ENCODE measurements at regions not wholly inside any gene's neighbourhood (a gene's known extent, or its start where the extent isn't known, plus 50 kb on each side); places are given as distances from the start of the nearest gene placed in this dataset.

DNA sequence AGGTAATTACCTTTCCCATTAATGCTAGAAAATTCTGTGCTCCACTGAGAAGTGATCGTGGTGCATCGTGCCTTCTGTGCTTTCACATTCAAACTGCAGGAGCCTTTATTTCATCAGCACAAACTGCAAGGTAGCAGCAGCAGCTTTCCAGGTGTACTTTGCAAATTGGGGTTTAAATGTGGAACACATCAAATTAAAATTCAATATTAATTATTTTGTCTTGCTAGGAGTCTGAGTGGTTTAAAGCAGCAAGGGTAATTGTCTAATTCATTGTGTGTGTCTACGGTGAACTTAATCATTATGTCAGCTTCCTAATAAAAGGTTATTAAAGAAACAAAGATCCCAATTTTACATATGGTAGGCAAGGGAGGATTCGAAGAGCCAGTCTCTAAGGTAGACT is 180.8 kb upstream of the ATP5MC3 start:
- CTCF ChIA-PET, result interaction anchor here (1.4 to 3.7 kb wide), 2 partner anchors 11 to 710 kb away, joined by 3 to 16 read pairs; no protein-coding TSS in a partner anchor

DNA sequence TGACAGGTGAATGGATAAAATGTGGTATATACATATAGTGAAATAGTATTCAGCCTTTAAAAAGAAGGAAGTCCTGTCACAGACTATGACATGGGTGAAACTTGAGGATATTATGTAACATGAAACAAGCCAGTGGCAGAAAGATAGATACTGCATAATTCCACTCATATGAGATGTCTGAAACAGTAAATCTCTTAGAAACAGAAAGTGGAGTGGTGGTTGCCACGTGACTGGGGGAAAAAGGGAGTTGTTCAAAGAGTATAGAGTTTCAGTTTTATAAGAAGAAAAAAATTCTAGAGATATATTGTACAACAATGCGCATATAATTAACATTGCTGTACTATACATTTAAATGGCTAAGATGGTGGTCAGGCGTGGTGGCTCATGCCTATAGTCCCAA is 178.2 kb upstream of the ATP5MC3 start:
- CTCF ChIA-PET, result no interaction called here
- H3K27me3 ChIP-seq (replicated peaks in 2 of 5; ENCODE audit: control insufficient read depth in 4 of 5, insufficient read depth in 5 of 5, low read length in 4 of 5), result peaks cover 0 to 42% (median 12%) of the 10 kb centered on the region in 5 experiments
- no peak for DNase-seq
- POLR2A ChIA-PET, result no interaction called here
- no peaks in the 10 kb centered on the region for H3K4me1 ChIP-seq (ENCODE audit: control extremely low read depth in 1 of 4, control insufficient read depth in 4 of 4, insufficient read depth in 4 of 4, low read length in 3 of 4)
- no peaks in the 10 kb centered on the region for H3K36me3 ChIP-seq (ENCODE audit: control insufficient read depth in 4 of 4, insufficient read depth in 4 of 4, low read length in 3 of 4)
- H3K27ac ChIP-seq (ENCODE audit: insufficient read depth in 1 of 2, low read depth in 1 of 2, low read length in 2 of 2, poor library complexity in 1 of 2, severe bottlenecking in 2 of 2), result no peak overlapping the region
- WGBS (ENCODE audit: insufficient coverage), result no CpG with 5 or more reads among the region's 3 CpGs
- H3K9me3 ChIP-seq (ENCODE audit: control extremely low read depth in 1 of 5, control insufficient read depth in 4 of 5, insufficient read depth in 2 of 5, low read depth in 1 of 5, low read length in 4 of 5), result no peaks in the 10 kb centered on the region
- H3K4me3 ChIP-seq (ENCODE audit: control insufficient read depth in 1 of 7, extremely low read depth in 1 of 7, insufficient read depth in 4 of 7, low read depth in 2 of 7, low read length in 6 of 7), result no peak overlapping the region

More for the DNA sequence above, 180.8 kb upstream of the ATP5MC3 start:
- Histone ChIP-seq H3K4me3 (ENCODE audit: control insufficient read depth in 1 of 7, extremely low read depth in 1 of 7, insufficient read depth in 4 of 7, low read depth in 2 of 7, low read length in 6 of 7) (no peak overlapping the region), H3K27me3 (replicated peaks in 2 of 5; ENCODE audit: control insufficient read depth in 4 of 5, insufficient read depth in 5 of 5, low read length in 4 of 5) (peaks cover 6 to 61% (median 20%) of the 10 kb centered on the region in 5 experiments), H3K9me3 (ENCODE audit: control extremely low read depth in 1 of 5, control insufficient read depth in 4 of 5, insufficient read depth in 2 of 5, low read depth in 1 of 5, low read length in 4 of 5) (no peaks in the 10 kb centered on the region), H3K27ac (ENCODE audit: insufficient read depth in 1 of 2, low read depth in 1 of 2, low read length in 2 of 2, poor library complexity in 1 of 2, severe bottlenecking in 2 of 2) (no peak overlapping the region), H3K4me1 (ENCODE audit: control extremely low read depth in 1 of 4, control insufficient read depth in 4 of 4, insufficient read depth in 4 of 4, low read length in 3 of 4) (no peaks in the 10 kb centered on the region), H3K36me3 (ENCODE audit: control insufficient read depth in 4 of 4, insufficient read depth in 4 of 4, low read length in 3 of 4) (no peaks in the 10 kb centered on the region)
- POLR2A ChIA-PET, result no interaction called here
- DNase-seq, result no peak
- 100% methylated on average over 2 of the region's 4 CpGs for WGBS (ENCODE audit: insufficient coverage)

DNA sequence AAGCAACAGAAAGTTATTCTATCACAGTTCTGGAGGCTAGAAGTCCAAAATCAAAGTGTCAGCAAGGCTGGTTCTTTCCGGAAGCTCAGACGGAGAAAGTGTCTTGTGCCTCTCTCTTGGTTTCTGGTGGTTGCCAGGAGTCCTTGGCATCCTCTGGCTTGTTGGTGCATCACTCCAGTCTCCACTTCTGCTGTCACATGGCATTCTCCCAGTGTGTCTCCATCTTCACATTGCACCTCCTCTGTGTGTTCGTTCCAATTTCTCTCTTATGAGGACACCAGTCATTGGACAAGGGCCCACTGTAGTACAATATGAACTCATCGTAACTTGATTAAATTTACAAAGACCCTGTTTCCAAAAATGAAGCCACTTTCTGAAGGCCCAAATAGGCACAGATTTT is 175.4 kb upstream of the ATP5MC3 start:
- H3K27me3 ChIP-seq (replicated peaks in 2 of 5; ENCODE audit: control insufficient read depth in 4 of 5, insufficient read depth in 5 of 5, low read length in 4 of 5), result peaks cover 0 to 26% (median 5%) of the 10 kb centered on the region in 5 experiments
- POLR2A ChIA-PET, result no interaction called here
- H3K4me3 ChIP-seq (ENCODE audit: control insufficient read depth in 1 of 7, extremely low read depth in 1 of 7, insufficient read depth in 4 of 7, low read depth in 2 of 7, low read length in 6 of 7), result no peak overlapping the region
- no peaks in the 10 kb centered on the region for H3K4me1 ChIP-seq (ENCODE audit: control extremely low read depth in 1 of 4, control insufficient read depth in 4 of 4, insufficient read depth in 4 of 4, low read length in 3 of 4)
- no peak overlapping the region for H3K27ac ChIP-seq (ENCODE audit: insufficient read depth in 1 of 2, low read depth in 1 of 2, low read length in 2 of 2, poor library complexity in 1 of 2, severe bottlenecking in 2 of 2)
- CTCF ChIA-PET, result no interaction called here
- H3K36me3 ChIP-seq (ENCODE audit: control insufficient read depth in 4 of 4, insufficient read depth in 4 of 4, low read length in 3 of 4), result no peaks in the 10 kb centered on the region
- H3K9me3 ChIP-seq (ENCODE audit: control extremely low read depth in 1 of 5, control insufficient read depth in 4 of 5, insufficient read depth in 2 of 5, low read depth in 1 of 5, low read length in 4 of 5), result no peaks in the 10 kb centered on the region
- no peak for DNase-seq
- 97% methylated on average over 4 of the region's 4 CpGs for WGBS (ENCODE audit: insufficient coverage)

DNA sequence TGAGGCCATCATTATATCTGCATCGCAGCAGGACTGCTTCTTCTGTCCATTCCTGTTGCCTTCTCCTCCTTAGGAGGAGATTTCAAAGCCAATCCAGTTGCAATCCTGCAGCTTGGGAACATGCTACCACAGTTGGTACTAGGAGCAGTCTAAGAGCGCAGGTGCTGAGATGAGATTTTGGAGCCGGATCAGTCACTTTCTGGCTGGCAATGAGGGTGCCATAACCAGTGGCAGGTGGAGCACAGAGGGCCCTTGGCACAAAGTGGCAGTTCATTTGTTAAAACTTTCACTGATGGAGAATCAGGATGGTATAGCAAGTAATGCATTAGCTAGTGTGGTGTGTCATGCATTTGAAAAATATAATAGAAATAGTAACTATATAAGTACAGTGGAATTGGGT is 173.7 kb upstream of the ATP5MC3 start:
- Histone ChIP-seq H3K36me3 (ENCODE audit: control insufficient read depth in 4 of 4, insufficient read depth in 4 of 4, low read length in 3 of 4) (no peaks in the 10 kb centered on the region), H3K4me3 (ENCODE audit: control insufficient read depth in 1 of 7, extremely low read depth in 1 of 7, insufficient read depth in 4 of 7, low read depth in 2 of 7, low read length in 6 of 7) (no peak overlapping the region), H3K27me3 (replicated peaks in 2 of 5; ENCODE audit: control insufficient read depth in 4 of 5, insufficient read depth in 5 of 5, low read length in 4 of 5) (peaks cover 0 to 11% (median 5%) of the 10 kb centered on the region in 5 experiments), H3K4me1 (ENCODE audit: control extremely low read depth in 1 of 4, control insufficient read depth in 4 of 4, insufficient read depth in 4 of 4, low read length in 3 of 4) (no peaks in the 10 kb centered on the region), H3K27ac (ENCODE audit: insufficient read depth in 1 of 2, low read depth in 1 of 2, low read length in 2 of 2, poor library complexity in 1 of 2, severe bottlenecking in 2 of 2) (no peak overlapping the region), H3K9me3 (ENCODE audit: control extremely low read depth in 1 of 5, control insufficient read depth in 4 of 5, insufficient read depth in 2 of 5, low read depth in 1 of 5, low read length in 4 of 5) (no peaks in the 10 kb centered on the region)
- ChIA-PET CTCF (interaction anchor here (1.4 to 1.6 kb wide), 2 partner anchors 10 to 12 kb away, joined by 4 read pairs; no protein-coding TSS in a partner anchor), POLR2A (no interaction called here)
- WGBS (ENCODE audit: insufficient coverage), result 100% methylated on average over 2 of the region's 3 CpGs
- no peak for DNase-seq

DNA sequence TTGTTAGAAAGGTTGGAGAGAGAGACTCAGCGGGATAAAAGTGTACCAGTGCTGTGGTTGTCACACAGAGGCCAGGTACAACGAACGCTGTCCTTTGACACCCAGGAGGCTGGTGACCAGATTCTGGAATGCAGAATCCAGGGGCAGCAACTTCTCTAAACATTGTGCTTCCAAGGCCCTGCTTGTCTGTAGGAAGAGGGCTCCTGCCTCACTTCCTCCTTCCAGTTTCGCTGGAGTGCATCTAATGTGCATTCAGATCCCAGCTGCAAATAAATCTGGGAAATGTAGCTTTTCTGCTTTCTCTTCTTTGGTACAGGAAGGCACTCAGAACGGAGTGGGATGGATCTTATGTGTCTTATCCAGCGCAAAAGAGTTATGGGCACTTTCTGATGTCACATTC is 171.8 kb upstream of the ATP5MC3 start:
- ChIA-PET POLR2A (no interaction called here), CTCF (interaction anchor here (0.6 to 1.6 kb wide), 2 partner anchors 14 to 373 kb away, joined by 3 to 4 read pairs; no protein-coding TSS in a partner anchor)
- Histone ChIP-seq H3K27ac (ENCODE audit: insufficient read depth in 1 of 2, low read depth in 1 of 2, low read length in 2 of 2, poor library complexity in 1 of 2, severe bottlenecking in 2 of 2) (no peak overlapping the region), H3K27me3 (replicated peaks in 2 of 5; ENCODE audit: control insufficient read depth in 4 of 5, insufficient read depth in 5 of 5, low read length in 4 of 5) (peaks cover 0 to 6% (median 4%) of the 10 kb centered on the region in 5 experiments), H3K4me3 (ENCODE audit: control insufficient read depth in 1 of 7, extremely low read depth in 1 of 7, insufficient read depth in 4 of 7, low read depth in 2 of 7, low read length in 6 of 7) (no peak overlapping the region), H3K36me3 (ENCODE audit: control insufficient read depth in 4 of 4, insufficient read depth in 4 of 4, low read length in 3 of 4) (no peaks in the 10 kb centered on the region), H3K4me1 (ENCODE audit: control extremely low read depth in 1 of 4, control insufficient read depth in 4 of 4, insufficient read depth in 4 of 4, low read length in 3 of 4) (no peaks in the 10 kb centered on the region), H3K9me3 (ENCODE audit: control extremely low read depth in 1 of 5, control insufficient read depth in 4 of 5, insufficient read depth in 2 of 5, low read depth in 1 of 5, low read length in 4 of 5) (no peaks in the 10 kb centered on the region)
- DNase-seq, result no peak
- 98% methylated on average over 6 of the region's 6 CpGs for WGBS (ENCODE audit: insufficient coverage)

DNA sequence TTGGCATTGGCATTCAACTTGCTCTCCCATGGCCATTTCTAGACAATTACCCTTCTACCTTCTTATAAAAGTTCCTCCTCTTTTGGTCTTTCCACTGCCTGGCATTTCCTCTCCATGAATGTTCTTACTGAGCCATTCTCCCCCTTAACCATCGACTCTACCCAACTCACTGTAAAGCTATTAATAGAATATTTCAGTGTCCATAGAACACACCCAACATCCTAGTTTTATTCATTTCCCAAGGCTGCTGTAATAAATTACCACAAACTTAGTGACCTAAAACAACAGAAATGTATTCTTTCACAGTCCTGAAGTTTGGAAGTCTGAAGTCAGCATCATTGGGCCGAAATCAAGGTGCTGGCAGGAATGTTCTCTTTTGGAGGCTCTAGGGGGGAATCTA is 170.0 kb upstream of the ATP5MC3 start:
- CTCF ChIA-PET, result no interaction called here
- POLR2A ChIA-PET, result no interaction called here
- Histone ChIP-seq H3K36me3 (ENCODE audit: control insufficient read depth in 4 of 4, insufficient read depth in 4 of 4, low read length in 3 of 4) (no peaks in the 10 kb centered on the region), H3K4me3 (ENCODE audit: control insufficient read depth in 1 of 7, extremely low read depth in 1 of 7, insufficient read depth in 4 of 7, low read depth in 2 of 7, low read length in 6 of 7) (no peak overlapping the region), H3K27ac (ENCODE audit: insufficient read depth in 1 of 2, low read depth in 1 of 2, low read length in 2 of 2, poor library complexity in 1 of 2, severe bottlenecking in 2 of 2) (no peak overlapping the region), H3K4me1 (ENCODE audit: control extremely low read depth in 1 of 4, control insufficient read depth in 4 of 4, insufficient read depth in 4 of 4, low read length in 3 of 4) (no peaks in the 10 kb centered on the region), H3K9me3 (ENCODE audit: control extremely low read depth in 1 of 5, control insufficient read depth in 4 of 5, insufficient read depth in 2 of 5, low read depth in 1 of 5, low read length in 4 of 5) (no peaks in the 10 kb centered on the region), H3K27me3 (replicated peaks in 2 of 5; ENCODE audit: control insufficient read depth in 4 of 5, insufficient read depth in 5 of 5, low read length in 4 of 5) (peaks cover 0 to 8% (median 3%) of the 10 kb centered on the region in 5 experiments)
- no peak for DNase-seq
- WGBS (ENCODE audit: insufficient coverage), result 82% methylated on average over 2 of the region's 2 CpGs

DNA sequence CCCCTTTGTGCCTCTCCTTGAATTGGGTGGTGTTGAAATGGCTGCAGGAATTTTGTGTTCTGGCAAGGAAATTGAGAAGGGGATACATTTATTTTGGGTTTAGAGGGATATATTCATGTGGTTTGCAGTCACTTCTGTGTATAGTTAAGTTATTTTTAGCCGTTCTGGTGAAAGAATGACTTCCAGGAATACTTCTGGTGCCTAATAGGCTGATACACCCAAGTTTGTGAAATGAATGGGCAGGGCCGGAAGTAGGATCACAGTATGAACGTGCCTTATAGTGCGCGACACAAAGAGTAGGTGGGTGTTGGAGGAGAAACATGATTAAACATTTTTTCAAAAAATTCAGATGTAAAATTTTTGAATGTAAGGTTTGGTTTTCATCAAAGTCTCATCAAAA is 168.6 kb upstream of the ATP5MC3 start:
- Histone ChIP-seq H3K36me3 (ENCODE audit: control insufficient read depth in 4 of 4, insufficient read depth in 4 of 4, low read length in 3 of 4) (no peaks in the 10 kb centered on the region), H3K27me3 (replicated peaks in 2 of 5; ENCODE audit: control insufficient read depth in 4 of 5, insufficient read depth in 5 of 5, low read length in 4 of 5) (peaks cover 0 to 8% (median 4%) of the 10 kb centered on the region in 5 experiments), H3K4me1 (ENCODE audit: control extremely low read depth in 1 of 4, control insufficient read depth in 4 of 4, insufficient read depth in 4 of 4, low read length in 3 of 4) (no peaks in the 10 kb centered on the region), H3K9me3 (ENCODE audit: control extremely low read depth in 1 of 5, control insufficient read depth in 4 of 5, insufficient read depth in 2 of 5, low read depth in 1 of 5, low read length in 4 of 5) (no peaks in the 10 kb centered on the region), H3K4me3 (ENCODE audit: control insufficient read depth in 1 of 7, extremely low read depth in 1 of 7, insufficient read depth in 4 of 7, low read depth in 2 of 7, low read length in 6 of 7) (no peak overlapping the region), H3K27ac (ENCODE audit: insufficient read depth in 1 of 2, low read depth in 1 of 2, low read length in 2 of 2, poor library complexity in 1 of 2, severe bottlenecking in 2 of 2) (no peak overlapping the region)
- POLR2A ChIA-PET, result no interaction called here
- CTCF ChIA-PET, result no interaction called here
- 77% methylated on average over 3 of the region's 5 CpGs for WGBS (ENCODE audit: insufficient coverage)
- no peak for DNase-seq
